ENCODE measurements at regions not wholly inside any gene's neighbourhood (a gene's known extent, or its start where the extent isn't known, plus 50 kb on each side); places are given as distances from the start of the nearest gene placed in this dataset.

GRCh38 chr2:234806818-234807217 lies 145.0 kb upstream of the SH3BP4 start:
- ATAC-seq = no peak
- TF ChIP-seq GLIS3 (CRISPR knock-in tag; IDR thresholded peaks at IDR 0.05) = no peak
- no peak for TF ChIP-seq ZFP3 (CRISPR knock-in tag; IDR thresholded peaks at IDR 0.05)
- no peak for TF ChIP-seq ISL1 (CRISPR knock-in tag; IDR thresholded peaks at IDR 0.05)

DNA sequence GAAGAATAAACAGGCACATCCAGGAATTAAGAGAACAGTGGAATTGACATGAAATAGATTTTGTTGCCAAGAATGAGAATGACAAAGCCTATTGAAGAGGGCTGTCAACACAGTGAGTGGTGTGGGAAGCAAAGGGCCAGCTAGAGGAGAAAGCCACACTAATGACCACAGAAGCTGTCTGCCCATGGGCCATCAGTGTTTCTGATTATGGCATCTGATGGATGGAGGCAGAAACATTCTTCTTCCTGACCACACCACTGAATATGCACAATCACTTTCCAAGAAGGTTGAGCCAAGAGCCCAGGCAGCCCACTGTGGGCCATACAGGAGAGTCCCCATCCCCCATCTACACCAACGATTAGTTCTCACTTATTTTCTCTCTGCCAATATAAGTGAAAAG lies 146.0 kb upstream of the SH3BP4 start:
- no peak for ATAC-seq
- TF ChIP-seq ZFP3 (CRISPR knock-in tag; IDR thresholded peaks at IDR 0.05) = no peak
- TF ChIP-seq OSR1 (CRISPR knock-in tag; IDR thresholded peaks at IDR 0.05) = no peak
- no peak for TF ChIP-seq ISL1 (CRISPR knock-in tag; IDR thresholded peaks at IDR 0.05)

- ATAC-seq = no peak
Measured at GRCh38 chr2:234804704-234805103, 147.1 kb upstream of the SH3BP4 start.

GRCh38 chr2:234802845-234803171 lies 149.0 kb upstream of the SH3BP4 start:
- TF ChIP-seq OSR1 (CRISPR knock-in tag; IDR thresholded peaks at IDR 0.05) (no peak), RARB (CRISPR knock-in tag; IDR thresholded peaks at IDR 0.05) (no peak), ESRRG (CRISPR knock-in tag; IDR thresholded peaks at IDR 0.05) (no peak), ZNF565 (CRISPR knock-in tag; conservative IDR thresholded peaks at IDR 0.05; ENCODE audit: low read depth) (no peak), PPARA (CRISPR knock-in tag; IDR thresholded peaks at IDR 0.05; ENCODE audit: borderline replicate concordance) (no peak)
- no peak for ATAC-seq

More at GRCh38 chr2:234804704-234805103, 147.1 kb upstream of the SH3BP4 start:
- TF ChIP-seq, protein P1, sequence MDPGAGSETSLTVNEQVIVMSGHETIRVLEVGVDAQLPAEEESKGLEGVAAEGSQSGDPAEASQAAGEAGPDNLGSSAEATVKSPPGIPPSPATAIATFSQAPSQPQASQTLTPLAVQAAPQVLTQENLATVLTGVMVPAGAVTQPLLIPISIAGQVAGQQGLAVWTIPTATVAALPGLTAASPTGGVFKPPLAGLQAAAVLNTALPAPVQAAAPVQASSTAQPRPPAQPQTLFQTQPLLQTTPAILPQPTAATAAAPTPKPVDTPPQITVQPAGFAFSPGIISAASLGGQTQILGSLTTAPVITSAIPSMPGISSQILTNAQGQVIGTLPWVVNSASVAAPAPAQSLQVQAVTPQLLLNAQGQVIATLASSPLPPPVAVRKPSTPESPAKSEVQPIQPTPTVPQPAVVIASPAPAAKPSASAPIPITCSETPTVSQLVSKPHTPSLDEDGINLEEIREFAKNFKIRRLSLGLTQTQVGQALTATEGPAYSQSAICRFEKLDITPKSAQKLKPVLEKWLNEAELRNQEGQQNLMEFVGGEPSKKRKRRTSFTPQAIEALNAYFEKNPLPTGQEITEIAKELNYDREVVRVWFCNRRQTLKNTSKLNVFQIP (CRISPR knock-in tag; IDR thresholded peaks at IDR 0.05; ENCODE audit: borderline replicate concordance, low read depth) = no peak
- TF ChIP-seq, protein P2, sequence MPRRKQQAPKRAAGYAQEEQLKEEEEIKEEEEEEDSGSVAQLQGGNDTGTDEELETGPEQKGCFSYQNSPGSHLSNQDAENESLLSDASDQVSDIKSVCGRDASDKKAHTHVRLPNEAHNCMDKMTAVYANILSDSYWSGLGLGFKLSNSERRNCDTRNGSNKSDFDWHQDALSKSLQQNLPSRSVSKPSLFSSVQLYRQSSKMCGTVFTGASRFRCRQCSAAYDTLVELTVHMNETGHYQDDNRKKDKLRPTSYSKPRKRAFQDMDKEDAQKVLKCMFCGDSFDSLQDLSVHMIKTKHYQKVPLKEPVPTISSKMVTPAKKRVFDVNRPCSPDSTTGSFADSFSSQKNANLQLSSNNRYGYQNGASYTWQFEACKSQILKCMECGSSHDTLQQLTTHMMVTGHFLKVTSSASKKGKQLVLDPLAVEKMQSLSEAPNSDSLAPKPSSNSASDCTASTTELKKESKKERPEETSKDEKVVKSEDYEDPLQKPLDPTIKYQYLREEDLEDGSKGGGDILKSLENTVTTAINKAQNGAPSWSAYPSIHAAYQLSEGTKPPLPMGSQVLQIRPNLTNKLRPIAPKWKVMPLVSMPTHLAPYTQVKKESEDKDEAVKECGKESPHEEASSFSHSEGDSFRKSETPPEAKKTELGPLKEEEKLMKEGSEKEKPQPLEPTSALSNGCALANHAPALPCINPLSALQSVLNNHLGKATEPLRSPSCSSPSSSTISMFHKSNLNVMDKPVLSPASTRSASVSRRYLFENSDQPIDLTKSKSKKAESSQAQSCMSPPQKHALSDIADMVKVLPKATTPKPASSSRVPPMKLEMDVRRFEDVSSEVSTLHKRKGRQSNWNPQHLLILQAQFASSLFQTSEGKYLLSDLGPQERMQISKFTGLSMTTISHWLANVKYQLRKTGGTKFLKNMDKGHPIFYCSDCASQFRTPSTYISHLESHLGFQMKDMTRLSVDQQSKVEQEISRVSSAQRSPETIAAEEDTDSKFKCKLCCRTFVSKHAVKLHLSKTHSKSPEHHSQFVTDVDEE (CRISPR knock-in tag; IDR thresholded peaks at IDR 0.05) = no peak
- TF ChIP-seq TCF4 (CRISPR knock-in tag; IDR thresholded peaks at IDR 0.05; ENCODE audit: borderline replicate concordance) = no peak
- TF ChIP-seq ZC3H10 (CRISPR knock-in tag; IDR thresholded peaks at IDR 0.05) = no peak
- TF ChIP-seq ISL1 (CRISPR knock-in tag; IDR thresholded peaks at IDR 0.05) = no peak
- TF ChIP-seq PPARA (CRISPR knock-in tag; IDR thresholded peaks at IDR 0.05; ENCODE audit: borderline replicate concordance) = no peak

- no peak for ATAC-seq
- no peak for TF ChIP-seq ZFP30 (CRISPR knock-in tag; IDR thresholded peaks at IDR 0.05)
- TF ChIP-seq SNAI2 (CRISPR knock-in tag; IDR thresholded peaks at IDR 0.05) = no peak
- TF ChIP-seq ZNF8 (CRISPR knock-in tag; IDR thresholded peaks at IDR 0.05) = no peak
Measured at GRCh38 chr2:234802071-234802844, 149.6 kb upstream of the SH3BP4 start.

GRCh38 chr2:234797566-234798250 lies 154.1 kb upstream of the SH3BP4 start:
- TF ChIP-seq ESRRG (CRISPR knock-in tag; IDR thresholded peaks at IDR 0.05) (no peak), TCF4 (CRISPR knock-in tag; IDR thresholded peaks at IDR 0.05; ENCODE audit: borderline replicate concordance) (no peak), TOX (CRISPR knock-in tag; IDR thresholded peaks at IDR 0.05; ENCODE audit: borderline replicate concordance) (no peak), ZNF70 (CRISPR knock-in tag; IDR thresholded peaks at IDR 0.05) (no peak), SNAI2 (CRISPR knock-in tag; IDR thresholded peaks at IDR 0.05) (no peak), OSR1 (CRISPR knock-in tag; IDR thresholded peaks at IDR 0.05) (no peak), RARB (CRISPR knock-in tag; IDR thresholded peaks at IDR 0.05) (no peak)
- TF ChIP-seq, protein P1 (CRISPR knock-in tag; IDR thresholded peaks at IDR 0.05; ENCODE audit: borderline replicate concordance, low read depth) = no peak
- ATAC-seq = no peak

All from SK-N-SH treated with all-trans-retinoic acid at 6 μM for 48 hours (cell line).